SK-N-SH treated with all-trans-retinoic acid at 6 μM for 48 hours (cell line): ENCODE measurements at regions not wholly inside any gene's neighbourhood (a gene's known extent, or its start where the extent isn't known, plus 50 kb on each side); places are given as distances from the start of the nearest gene placed in this dataset.
"Not testable (repeated sequence)": the region's sequence is repeated elsewhere in the genome, so short reads cannot be mapped to it uniquely, and the experiment has no call there.

Experiments
- ATAC-seq: fragments of 200-7000 bp; cut with Tn5 transposase; 3 replicates; pipeline ENCODE4 v1.9.1; 2020; ENCODE audit warnings: mild to moderate bottlenecking, moderate library complexity
- ARNTL ChIP-seq: fragments of 450-650 bp; formaldehyde crosslinking; IDR thresholded peaks from 2 replicates; pipeline ENCODE4 v1.5.0; 2020; ENCODE audit warnings: low read depth, mild to moderate bottlenecking, moderate library complexity, borderline replicate concordance
- BACH2 ChIP-seq: fragments of 250-450 bp; sonication (Bioruptor Pico); IDR thresholded peaks from 2 replicates; pipeline ENCODE4 v1.9.0; 2021; ENCODE audit warnings: mild to moderate bottlenecking, borderline replicate concordance
- CREB5 ChIP-seq: fragments of 250-450 bp; sonication (Bioruptor Pico); IDR thresholded peaks from 2 replicates; pipeline ENCODE4 v1.5.1; 2020; ENCODE audit warnings: low read depth, mild to moderate bottlenecking, moderate library complexity
- CSDC2 ChIP-seq: fragments of 250-450 bp; sonication (Bioruptor Pico); IDR thresholded peaks from 2 replicates; pipeline ENCODE4 v1.5.0; 2020; ENCODE audit warnings: mild to moderate bottlenecking, moderate library complexity
- CSRNP3 ChIP-seq: fragments of 250-450 bp; sonication (Bioruptor Pico); IDR thresholded peaks from 2 replicates; pipeline ENCODE4 v1.5.1; 2021; ENCODE audit warnings: mild to moderate bottlenecking, moderate library complexity
- GLIS3 ChIP-seq: fragments of 250-450 bp; sonication (Bioruptor Pico); IDR thresholded peaks from 2 replicates; pipeline ENCODE4 v1.5.0; 2020; ENCODE audit warnings: mild to moderate bottlenecking, moderate library complexity
- ISL1 ChIP-seq: fragments of 250-450 bp; sonication (Bioruptor Pico); IDR thresholded peaks from 2 replicates; pipeline ENCODE4 v2.1.2; 2022; ENCODE audit warnings: mild to moderate bottlenecking, moderate library complexity
- OSR1 ChIP-seq: fragments of 250-450 bp; sonication (Bioruptor Pico); IDR thresholded peaks from 2 replicates; pipeline ENCODE4 v1.8.0; 2022; ENCODE audit warnings: moderate library complexity, mild to moderate bottlenecking, inconsistent platforms
- PATZ1 ChIP-seq: fragments of 250-450 bp; sonication (Bioruptor Pico); IDR thresholded peaks from 2 replicates; pipeline ENCODE4 v1.8.0; 2020; ENCODE audit warnings: mild to moderate bottlenecking, moderate library complexity, borderline replicate concordance
- POU6F1 ChIP-seq: fragments of 250-450 bp; sonication (Bioruptor Pico); IDR thresholded peaks from 2 replicates; pipeline ENCODE4 v1.8.0; 2021; ENCODE audit warnings: low read depth, mild to moderate bottlenecking, moderate library complexity, borderline replicate concordance
- PPARA ChIP-seq: fragments of 250-450 bp; sonication (Bioruptor Pico); IDR thresholded peaks from 2 replicates; pipeline ENCODE4 v1.5.0; 2020; ENCODE audit warnings: mild to moderate bottlenecking, borderline replicate concordance
- SNAI2 ChIP-seq: fragments of 250-450 bp; sonication (Bioruptor Pico); IDR thresholded peaks from 2 replicates; pipeline ENCODE4 v1.5.0; 2020; ENCODE audit warnings: mild to moderate bottlenecking, moderate library complexity
- TCF4 ChIP-seq: fragments of 250-450 bp; sonication (Bioruptor Pico); IDR thresholded peaks from 2 replicates; pipeline ENCODE4 v1.8.0; 2021; ENCODE audit warnings: mild to moderate bottlenecking, moderate library complexity, borderline replicate concordance
- TOX ChIP-seq: fragments of 250-450 bp; sonication (Bioruptor Pico); IDR thresholded peaks from 2 replicates; pipeline ENCODE4 v1.8.0; 2021; ENCODE audit warnings: mild to moderate bottlenecking, moderate library complexity, borderline replicate concordance
- TSHZ2 ChIP-seq: fragments of 250-450 bp; sonication (Bioruptor Pico); IDR thresholded peaks from 2 replicates; pipeline ENCODE4 v1.5.0; 2020; ENCODE audit warnings: mild to moderate bottlenecking, moderate library complexity
- ZC3H10 ChIP-seq: fragments of 250-450 bp; sonication (Bioruptor Pico); IDR thresholded peaks from 2 replicates; pipeline ENCODE4 v1.5.1; 2021; ENCODE audit warnings: mild to moderate bottlenecking, moderate library complexity
- ZFP3 ChIP-seq: fragments of 250-450 bp; sonication (Bioruptor Pico); IDR thresholded peaks from 2 replicates; pipeline ENCODE4 v1.5.0; 2020; ENCODE audit warnings: mild to moderate bottlenecking, moderate library complexity
- ZFP30 ChIP-seq: fragments of 450-650 bp; formaldehyde crosslinking; IDR thresholded peaks from 2 replicates; pipeline ENCODE4 v1.5.0; 2022; ENCODE audit warnings: mild to moderate bottlenecking, moderate library complexity
- ZNF565 ChIP-seq: fragments of 450-650 bp; formaldehyde crosslinking; conservative IDR thresholded peaks from 2 replicates; pipeline ENCODE4 v1.5.0; 2020; ENCODE audit warnings: low read depth, mild to moderate bottlenecking, moderate library complexity
- ZNF70 ChIP-seq: fragments of 450-650 bp; formaldehyde crosslinking; IDR thresholded peaks from 2 replicates; pipeline ENCODE4 v1.5.0; 2020; ENCODE audit warnings: mild to moderate bottlenecking, moderate library complexity
- ZNF8 ChIP-seq: fragments of 450-650 bp; formaldehyde crosslinking; IDR thresholded peaks from 2 replicates; pipeline ENCODE4 v1.5.0; 2020; ENCODE audit warnings: mild to moderate bottlenecking, moderate library complexity

- TF ChIP-seq TSHZ2 (CRISPR knock-in tag): no peak
- no peak for TF ChIP-seq TOX (CRISPR knock-in tag)
- TF ChIP-seq SNAI2 (CRISPR knock-in tag): no peak
- TF ChIP-seq CREB5: no peak
- no peak for TF ChIP-seq OSR1 (CRISPR knock-in tag)
- TF ChIP-seq ISL1: no peak
- TF ChIP-seq BACH2 (CRISPR knock-in tag): no peak
- no peak for TF ChIP-seq PPARA (CRISPR knock-in tag)
- no peak for TF ChIP-seq TCF4 (CRISPR knock-in tag)
- TF ChIP-seq ZFP30 (CRISPR knock-in tag): no peak
- TF ChIP-seq ZFP3 (CRISPR knock-in tag): no peak
- no peak for TF ChIP-seq ZC3H10 (CRISPR knock-in tag)
- TF ChIP-seq ZNF8: no peak
- TF ChIP-seq ZNF70: no peak
- TF ChIP-seq ZNF565 (CRISPR knock-in tag): no peak
- TF ChIP-seq PATZ1: no peak
- TF ChIP-seq CSRNP3 (CRISPR knock-in tag): no peak
- no peak for TF ChIP-seq ARNTL (CRISPR knock-in tag)
- no peak for TF ChIP-seq CSDC2 (CRISPR knock-in tag)
- no peak for TF ChIP-seq POU6F1 (CRISPR knock-in tag)
- no peak for ATAC-seq
These were observed 164.4 kb downstream of the EVA1A start for GRCh38 chr2:75396314-75396713.

- ATAC-seq: not testable (repeated sequence)
These were observed 166.0 kb downstream of the EVA1A start for GRCh38 chr2:75394764-75395163.

- ATAC-seq: no peak
- TF ChIP-seq GLIS3 (CRISPR knock-in tag) (no peak), ARNTL (CRISPR knock-in tag) (no peak), ZC3H10 (CRISPR knock-in tag) (no peak)
- TF ChIP-seq, all 23 proteins: peak for 0
These were observed 170.6 kb downstream of the EVA1A start for GRCh38 chr2:75390169-75390568.

- TF ChIP-seq TCF4 (CRISPR knock-in tag) (no peak), OSR1 (CRISPR knock-in tag) (no peak), ZFP30 (CRISPR knock-in tag) (no peak), ZNF70 (no peak)
- TF ChIP-seq, all 23 proteins: peak for 0
- ATAC-seq: no peak
These were observed 171.5 kb downstream of the EVA1A start for GRCh38 chr2:75389271-75389670.
